HG03135 (cell line): ENCODE measurements at regions not wholly inside any gene's neighbourhood (a gene's known extent, or its start where the extent isn't known, plus 50 kb on each side); places are given as distances from the start of the nearest gene placed in this dataset.

Experiments used
- ATAC-seq: cut with Tn5 transposase; IDR thresholded peaks from one replicate; pipeline ENCODE4 v1.9.1; 2021; ENCODE audit warnings: mild to moderate bottlenecking, moderate library complexity; ENCODE audit not compliant: unreplicated experiment

- no peak for ATAC-seq
These were observed 419.4 kb downstream of the CENPC start for GRCh38 chr4:67125636-67126514.

DNA sequence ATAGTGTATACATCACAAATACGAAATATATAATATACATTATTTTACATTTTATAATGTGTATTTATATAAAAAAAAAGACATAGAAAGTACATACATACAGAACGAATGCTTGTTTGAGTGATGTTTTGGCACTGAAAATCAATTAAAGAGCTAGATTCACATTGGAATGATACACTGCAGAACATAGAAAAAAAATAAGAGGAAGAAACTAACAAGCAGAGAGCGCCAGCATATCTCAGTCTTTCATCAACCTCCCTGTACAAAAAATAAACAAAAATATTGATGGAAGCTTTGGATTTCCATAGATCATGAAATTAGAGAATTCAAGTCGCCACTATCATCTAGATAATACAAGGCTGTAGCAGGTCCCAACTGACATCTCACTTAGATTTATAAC lies 420.6 kb downstream of the CENPC start:
- no peak for ATAC-seq

- no peak for ATAC-seq
These were observed 423.3 kb downstream of the CENPC start for GRCh38 chr4:67122029-67122428.

DNA sequence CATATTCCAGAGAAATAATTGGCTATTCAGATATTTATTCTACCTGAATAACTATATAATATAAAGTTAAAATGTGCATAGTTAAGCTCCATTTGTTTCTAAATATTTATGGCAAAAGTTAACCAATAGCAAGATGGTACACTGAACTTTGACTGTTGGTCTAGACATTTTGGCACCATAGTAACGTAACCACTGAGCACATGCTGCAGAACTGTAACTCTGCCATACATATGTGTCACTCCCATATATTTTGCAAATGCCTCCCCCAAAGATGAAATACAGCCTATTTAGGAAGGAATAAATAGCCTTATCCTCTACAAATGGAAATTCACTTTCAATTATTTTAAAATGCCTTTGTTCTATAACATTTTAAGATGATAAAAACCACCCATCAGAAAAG lies 424.9 kb downstream of the CENPC start:
- no peak for ATAC-seq

DNA sequence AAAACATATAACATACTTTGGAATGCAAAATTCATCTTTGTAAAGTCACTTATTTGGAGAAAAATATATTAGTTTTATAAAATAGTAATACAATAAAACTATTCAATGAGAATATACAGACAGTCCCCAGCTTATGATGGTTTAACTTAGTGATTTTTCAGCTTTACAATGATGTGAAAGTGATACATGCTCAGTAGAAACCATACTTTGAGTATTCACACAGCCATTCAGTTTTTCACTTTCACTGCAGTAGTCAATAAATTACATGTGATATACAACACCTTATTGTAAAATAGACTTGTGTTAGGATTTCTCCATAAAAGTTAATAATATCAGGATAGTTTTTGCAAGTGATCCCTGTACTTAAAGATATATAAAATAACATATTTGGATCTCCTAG lies 436.0 kb downstream of the CENPC start:
- no peak for ATAC-seq

DNA sequence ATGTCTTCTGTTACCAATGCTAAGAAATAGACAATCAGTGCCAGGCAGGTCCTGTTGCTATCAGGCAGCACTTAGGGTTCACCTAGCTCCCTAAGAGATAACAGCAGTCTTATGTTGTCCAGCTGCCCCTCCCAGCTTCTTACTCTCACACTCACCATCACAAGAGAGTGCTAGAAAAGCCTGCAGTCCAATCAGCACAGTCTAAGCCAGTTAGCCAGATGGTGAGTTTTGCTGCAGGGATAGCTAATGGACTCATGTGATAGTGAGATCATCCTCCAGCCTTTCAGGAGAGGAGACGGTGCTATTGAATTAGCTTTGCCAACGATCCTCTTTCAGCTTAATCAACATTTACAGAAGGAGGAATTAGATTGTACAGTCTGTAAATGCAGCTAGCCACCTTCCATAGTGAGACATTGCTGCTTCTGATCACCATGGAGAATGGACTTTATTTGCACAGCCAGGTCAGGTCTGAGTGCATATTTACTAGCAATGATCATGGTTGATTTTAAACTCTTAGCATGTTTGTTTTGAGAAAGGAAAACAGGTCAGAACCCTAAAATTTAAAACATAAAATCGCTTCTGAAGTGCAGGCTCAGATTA lies 438.3 kb downstream of the CENPC start:
- no peak for ATAC-seq

DNA sequence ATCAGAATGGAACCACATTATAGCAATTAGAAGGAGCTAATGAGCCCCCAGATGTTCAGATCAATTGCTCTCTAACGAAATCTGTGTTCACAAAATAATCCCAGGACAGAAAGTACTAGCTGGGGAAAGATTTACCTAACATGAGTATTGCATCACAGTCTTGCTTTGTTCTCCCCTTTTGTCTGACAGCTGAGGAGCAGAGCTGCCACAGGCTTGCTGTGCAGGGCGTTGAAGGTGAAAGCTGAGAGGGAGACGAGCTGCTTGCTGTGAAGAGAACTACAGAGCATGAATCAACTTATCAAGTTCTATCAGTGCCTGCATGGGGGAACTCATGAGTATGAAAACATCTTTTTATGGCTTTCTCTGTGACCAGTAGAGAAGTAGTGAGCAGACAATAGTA lies 441.2 kb downstream of the CENPC start:
- no peak for ATAC-seq

GRCh38 chr4:67103001-67103747 lies 442.1 kb downstream of the CENPC start:
- ATAC-seq, result no peak

DNA sequence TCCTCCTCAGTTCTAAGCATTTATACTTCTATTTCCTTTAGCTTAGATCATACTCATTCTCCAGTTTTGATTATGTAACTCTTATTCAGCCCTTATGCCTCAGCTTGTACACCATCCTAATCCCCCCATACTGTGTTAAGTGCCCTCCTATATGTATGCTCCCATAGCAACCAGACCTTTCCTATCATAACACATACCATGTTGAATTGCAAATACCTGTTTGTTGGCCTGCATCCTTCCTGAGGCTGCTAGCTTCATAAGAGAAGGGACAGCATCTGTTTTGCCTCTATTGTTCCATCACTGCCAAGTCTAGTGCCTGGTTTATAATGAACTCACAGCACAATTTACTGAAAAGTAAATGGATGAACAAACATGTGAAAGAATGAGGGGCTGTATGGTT lies 443.7 kb downstream of the CENPC start:
- no peak for ATAC-seq

- no peak for ATAC-seq
These were observed 453.0 kb downstream of the CENPC start for GRCh38 chr4:67092351-67092750.

GRCh38 chr4:67091673-67092072 lies 453.6 kb downstream of the CENPC start:
- ATAC-seq, result no peak

- ATAC-seq, result peak; percentile 79
These were observed 457.4 kb downstream of the CENPC start for GRCh38 chr4:67087897-67088296.

DNA sequence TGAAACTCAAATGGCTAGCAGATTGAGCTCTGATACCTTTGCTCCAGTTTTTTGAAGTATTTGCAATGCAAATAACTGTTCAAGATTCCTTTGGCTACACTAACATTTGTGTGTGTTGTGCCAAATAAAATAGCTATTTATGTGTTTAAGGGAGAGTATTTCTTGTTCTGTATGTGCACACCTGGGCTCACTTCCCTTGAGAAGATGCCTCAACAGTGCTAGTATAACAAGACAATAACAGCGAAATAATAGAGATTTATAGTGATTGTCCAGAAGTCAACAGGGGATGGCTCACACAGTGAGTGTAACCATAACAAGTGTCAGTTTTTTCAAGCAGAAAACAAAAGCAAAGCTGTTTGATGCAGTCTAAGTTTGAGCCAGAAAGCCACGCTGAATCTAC lies 460.5 kb downstream of the CENPC start:
- no peak for ATAC-seq

DNA sequence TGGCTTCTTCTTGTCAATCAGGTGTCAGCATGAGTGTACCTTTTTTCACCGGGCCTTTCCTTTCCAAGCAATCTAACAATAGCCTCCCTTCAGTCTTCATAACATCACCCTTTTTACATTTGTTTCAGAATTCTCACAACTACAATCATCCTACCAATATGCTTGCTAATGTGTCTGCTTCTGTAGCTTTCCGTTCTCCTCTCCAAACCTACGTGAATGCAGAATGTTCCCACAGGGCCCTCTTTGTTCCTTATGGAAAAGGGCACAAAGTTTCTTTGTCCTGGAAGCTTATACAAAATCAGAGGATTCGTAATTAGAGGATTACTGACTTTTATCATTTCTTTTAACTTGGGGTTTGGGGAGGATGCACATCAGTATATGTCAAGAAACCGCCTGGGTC lies 461.8 kb downstream of the CENPC start:
- no peak for ATAC-seq

DNA sequence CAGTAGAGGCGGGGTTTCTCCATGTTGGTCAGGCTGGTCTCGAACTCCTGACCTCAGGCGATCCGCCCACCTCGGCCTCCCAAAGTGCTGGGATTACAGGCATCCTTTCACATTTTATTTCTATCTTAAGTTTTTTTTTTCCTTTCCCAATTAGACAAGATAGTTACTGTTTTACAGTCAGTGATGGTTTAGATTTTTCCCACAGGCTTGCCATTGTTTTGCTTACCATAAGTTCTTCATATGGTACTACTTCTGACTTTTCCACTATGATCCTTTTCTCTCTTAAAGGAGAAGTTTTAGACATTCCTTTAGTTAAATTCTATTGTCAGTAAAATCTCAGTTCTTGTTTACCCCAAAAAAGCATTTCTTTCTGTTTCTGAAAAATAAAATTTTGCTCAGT lies 462.6 kb downstream of the CENPC start:
- ATAC-seq, result no peak

DNA sequence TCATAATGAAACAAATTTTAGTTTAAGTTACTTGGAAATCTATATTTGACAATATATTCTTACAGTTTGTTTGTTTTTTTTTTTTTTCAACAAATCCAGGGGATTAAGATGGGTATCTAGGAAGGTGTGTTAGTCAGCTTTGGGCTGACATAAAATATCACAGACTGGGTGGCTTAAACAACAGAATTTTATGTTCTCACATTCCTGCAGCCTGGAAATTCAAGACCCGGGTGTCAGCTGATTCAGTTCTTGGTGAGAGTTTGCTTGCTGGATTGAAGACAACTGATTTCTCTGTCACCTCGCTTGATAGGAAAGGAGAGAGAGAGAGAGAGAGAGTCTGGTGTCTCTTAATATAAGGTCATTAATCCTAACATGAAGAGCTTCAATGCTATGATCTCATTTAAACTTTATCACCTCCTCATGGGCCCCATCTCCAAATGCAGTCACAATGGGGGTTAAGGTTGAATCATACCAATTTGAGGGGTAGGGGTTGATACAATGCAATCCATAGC lies 465.2 kb downstream of the CENPC start:
- ATAC-seq, result no peak

DNA sequence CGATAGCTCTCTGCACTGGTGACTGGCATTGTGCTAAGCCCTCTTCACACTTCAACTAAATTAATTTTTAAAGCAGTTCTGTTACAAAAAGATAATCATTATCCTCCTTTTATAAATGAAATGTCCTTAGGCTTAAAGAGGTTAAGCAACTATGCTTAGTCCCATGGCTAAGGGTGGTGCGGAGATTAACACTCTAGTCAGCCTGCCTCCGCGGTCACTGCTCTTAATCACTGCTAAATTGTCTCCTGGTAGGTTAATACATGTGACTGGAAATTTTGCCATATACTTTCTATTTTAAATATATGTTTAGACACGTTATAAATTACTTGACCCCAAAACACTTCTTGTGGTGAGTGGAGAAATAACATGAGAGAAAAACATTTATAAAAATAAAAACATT lies 473.7 kb downstream of the CENPC start:
- ATAC-seq, result no peak

GRCh38 chr4:67055319-67055718 lies 490.0 kb downstream of the CENPC start:
- ATAC-seq, result no peak

DNA sequence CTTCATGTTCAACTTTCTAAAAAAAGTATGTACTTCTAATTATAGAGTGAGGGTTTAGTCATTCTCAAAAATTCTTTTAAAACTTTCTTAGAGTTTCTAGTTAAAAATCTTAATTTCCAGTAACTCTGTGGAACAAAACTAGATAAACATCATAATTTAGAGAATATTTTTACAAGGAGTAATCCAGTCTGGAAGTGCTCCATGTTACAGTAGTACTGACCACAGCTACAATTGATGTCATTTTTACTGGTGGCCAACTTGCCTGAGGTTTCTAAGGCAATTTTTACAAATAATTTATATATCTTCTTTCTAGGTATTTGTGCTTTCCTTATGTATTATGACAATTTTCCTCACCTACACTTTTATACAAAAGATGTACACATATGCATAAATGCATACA lies 490.4 kb downstream of the CENPC start:
- no peak for ATAC-seq

GRCh38 chr4:67052814-67053675 lies 492.3 kb downstream of the CENPC start:
- no peak for ATAC-seq
